ENCODE measurements at regions not wholly inside any gene's neighbourhood (a gene's known extent, or its start where the extent isn't known, plus 50 kb on each side); places are given as distances from the start of the nearest gene placed in this dataset.

DNA sequence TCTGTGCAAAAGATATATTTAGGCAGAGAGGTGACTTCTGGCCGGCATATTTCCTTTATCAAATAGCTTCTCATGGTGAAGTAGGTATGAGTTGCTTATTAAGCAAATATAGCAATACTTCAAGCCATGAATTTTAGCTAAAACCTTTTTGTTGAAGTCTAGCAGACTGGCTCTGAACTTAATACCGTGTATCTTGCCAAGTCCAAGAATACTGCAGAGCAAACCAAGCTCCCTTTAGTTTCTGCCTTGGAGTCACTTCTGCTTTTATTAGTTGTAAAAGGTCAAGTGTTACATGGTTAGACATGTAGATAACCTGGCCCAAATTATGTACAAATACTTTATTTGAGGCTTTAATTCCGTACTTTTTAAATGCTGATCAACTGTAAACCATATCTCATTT is 627.6 kb upstream of the PKDCC start:
- WGBS, 2 donors, result 32 to 43% methylated on average over 3 of the region's 3 CpGs

DNA sequence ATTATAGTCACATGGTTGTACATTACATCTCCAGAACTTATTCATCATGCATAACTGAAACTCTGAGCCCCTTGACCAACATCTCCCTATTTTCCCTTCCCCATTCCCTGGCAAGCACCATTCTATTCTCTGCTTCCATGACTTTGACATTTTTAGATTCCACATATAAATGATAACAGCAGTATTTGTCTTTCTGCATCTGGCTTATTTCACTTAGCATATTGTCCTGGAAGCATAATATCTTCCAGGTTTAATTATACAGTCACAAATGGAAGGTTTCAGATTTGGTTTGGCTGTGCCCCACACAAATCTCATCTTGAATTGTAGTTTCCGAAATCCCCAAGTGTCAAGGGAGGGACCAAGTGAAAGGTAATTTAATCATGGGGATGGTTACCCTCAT is 626.9 kb upstream of the PKDCC start:
- Histone ChIP-seq H3K27ac (peak overlapping the region in 2 of 10 donors; percentile 15 to 27), H3K9me3 (peaks cover 0 to 6% (median 0%) of the 10 kb centered on the region in 11 donors), H3K4me3 (no peak overlapping the region), H3K4me1 (peaks cover 0 to 15% (median 10%) of the 10 kb centered on the region in 9 donors), H3K36me3 (no peaks in the 10 kb centered on the region), H3K27me3 (no peaks in the 10 kb centered on the region)
- DNase-seq (no peak), ATAC-seq (peak in 2 of 8 donors; percentile 35 to 42)
- intact Hi-C loops (cut with DNase I), result loop anchor here in 2 of 10 donors (5.0 to 10.0 kb wide), 2 partner anchors 174 to 276 kb away; no protein-coding TSS in a partner anchor
- TF ChIP-seq, protein P1, sequence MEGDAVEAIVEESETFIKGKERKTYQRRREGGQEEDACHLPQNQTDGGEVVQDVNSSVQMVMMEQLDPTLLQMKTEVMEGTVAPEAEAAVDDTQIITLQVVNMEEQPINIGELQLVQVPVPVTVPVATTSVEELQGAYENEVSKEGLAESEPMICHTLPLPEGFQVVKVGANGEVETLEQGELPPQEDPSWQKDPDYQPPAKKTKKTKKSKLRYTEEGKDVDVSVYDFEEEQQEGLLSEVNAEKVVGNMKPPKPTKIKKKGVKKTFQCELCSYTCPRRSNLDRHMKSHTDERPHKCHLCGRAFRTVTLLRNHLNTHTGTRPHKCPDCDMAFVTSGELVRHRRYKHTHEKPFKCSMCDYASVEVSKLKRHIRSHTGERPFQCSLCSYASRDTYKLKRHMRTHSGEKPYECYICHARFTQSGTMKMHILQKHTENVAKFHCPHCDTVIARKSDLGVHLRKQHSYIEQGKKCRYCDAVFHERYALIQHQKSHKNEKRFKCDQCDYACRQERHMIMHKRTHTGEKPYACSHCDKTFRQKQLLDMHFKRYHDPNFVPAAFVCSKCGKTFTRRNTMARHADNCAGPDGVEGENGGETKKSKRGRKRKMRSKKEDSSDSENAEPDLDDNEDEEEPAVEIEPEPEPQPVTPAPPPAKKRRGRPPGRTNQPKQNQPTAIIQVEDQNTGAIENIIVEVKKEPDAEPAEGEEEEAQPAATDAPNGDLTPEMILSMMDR (IDR thresholded peaks at IDR 0.05), result no peak
- WGBS, 2 donors, result 50 to 53% methylated on average over 1 of the region's 1 CpG

More for the DNA sequence above, 627.6 kb upstream of the PKDCC start:
- no peak for DNase-seq
- TF ChIP-seq, protein P1 (IDR thresholded peaks at IDR 0.05), result no peak
- no peaks in the 10 kb centered on the region for H3K27me3 ChIP-seq
- peaks cover 0 to 15% (median 10%) of the 10 kb centered on the region in 9 donors for H3K4me1 ChIP-seq
- peaks cover 0 to 6% (median 0%) of the 10 kb centered on the region in 11 donors for H3K9me3 ChIP-seq
- intact Hi-C loops (cut with DNase I), result loop anchor here in 2 of 10 donors (5.0 to 10.0 kb wide), 2 partner anchors 175 to 277 kb away; no protein-coding TSS in a partner anchor
- peak in 2 of 8 donors; percentile 7 to 44 for ATAC-seq
- no peak overlapping the region for H3K4me3 ChIP-seq
- peak overlapping the region in 6 of 10 donors; percentile 15 to 43 (median 27) for H3K27ac ChIP-seq
- no peaks in the 10 kb centered on the region for H3K36me3 ChIP-seq

DNA sequence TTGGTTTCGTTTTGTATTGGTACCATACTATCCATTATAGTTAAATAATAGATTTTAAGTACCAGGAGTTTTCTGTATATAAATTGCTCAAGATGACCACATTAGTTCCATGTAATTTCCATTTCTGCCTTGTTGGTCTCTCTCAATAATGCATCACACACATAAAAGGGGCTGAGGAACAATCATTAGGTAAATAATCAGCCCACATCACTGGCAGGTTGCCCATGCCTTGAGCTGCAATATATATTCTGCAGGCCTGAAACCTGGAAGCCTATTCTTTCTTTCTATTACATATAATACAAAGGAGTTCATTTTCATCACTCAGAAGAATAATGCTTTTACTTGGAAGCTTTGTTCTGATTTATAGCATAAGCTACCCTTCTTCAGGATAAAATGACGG is 616.1 kb upstream of the PKDCC start:
- ATAC-seq (no peak), DNase-seq (no peak)
- H3K36me3 ChIP-seq, result no peaks in the 10 kb centered on the region
- H3K9me3 ChIP-seq, result peaks cover 0 to 4% (median 0%) of the 10 kb centered on the region in 11 donors
- H3K4me1 ChIP-seq, result no peaks in the 10 kb centered on the region
- H3K27ac ChIP-seq, result no peak overlapping the region
- TF ChIP-seq, protein P1 (IDR thresholded peaks at IDR 0.05), result no peak
- WGBS, 2 donors, result 61 to 73% methylated on average over 2 of the region's 2 CpGs
- no peak overlapping the region for H3K4me3 ChIP-seq
- intact Hi-C loops (cut with DNase I), result no loop called here
- no peaks in the 10 kb centered on the region for H3K27me3 ChIP-seq

DNA sequence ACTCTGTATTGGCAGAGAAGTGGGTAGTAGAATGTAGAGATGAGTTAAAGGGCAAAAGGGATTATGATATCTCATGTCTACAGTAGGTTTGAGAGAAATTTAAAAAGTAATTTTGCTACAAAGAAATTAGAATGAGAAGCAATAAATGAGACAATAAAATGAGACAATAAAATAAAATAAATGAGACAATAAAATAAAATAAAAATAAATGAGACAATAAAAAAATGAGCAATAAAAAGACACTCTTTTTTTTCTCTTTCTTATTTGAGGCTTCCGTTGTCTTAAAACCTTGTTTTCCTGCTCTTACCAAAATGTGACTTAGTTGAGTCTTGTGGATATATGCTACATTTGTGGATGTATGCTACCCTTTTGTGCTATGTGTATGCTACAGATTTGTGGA is 615.4 kb upstream of the PKDCC start:
- DNase-seq (no peak), ATAC-seq (no peak)
- TF ChIP-seq, protein P1 (IDR thresholded peaks at IDR 0.05), result no peak
- WGBS, 2 donors, result 96 to 97% methylated on average over 1 of the region's 1 CpG
- intact Hi-C loops (cut with DNase I), result no loop called here
- no peak overlapping the region for H3K4me3 ChIP-seq
- H3K4me1 ChIP-seq, result no peaks in the 10 kb centered on the region
- H3K9me3 ChIP-seq, result peaks cover 0 to 11% (median 5%) of the 10 kb centered on the region in 11 donors
- H3K36me3 ChIP-seq, result no peaks in the 10 kb centered on the region
- H3K27me3 ChIP-seq, result no peaks in the 10 kb centered on the region
- H3K27ac ChIP-seq, result no peak overlapping the region

Data from heart right ventricle (tissue), 16 donors.